ENCODE measurements at regions not wholly inside any gene's neighbourhood (a gene's known extent, or its start where the extent isn't known, plus 50 kb on each side); places are given as distances from the start of the nearest gene placed in this dataset.

GRCh38 chr5:56601641-56602071 is 213.7 kb upstream of the MAP3K1 start:
- TF ChIP-seq GATA2 (IDR thresholded peaks at IDR 0.05; ENCODE audit: low read depth, low read length) (no peak), GATA3 (IDR thresholded peaks at IDR 0.05; ENCODE audit: low read depth, low read length) (no peak)

All from SH-SY5Y (cell line).